Stomach (tissue), 4 donors: ENCODE measurements at regions not wholly inside any gene's neighbourhood (a gene's known extent, or its start where the extent isn't known, plus 50 kb on each side); places are given as distances from the start of the nearest gene placed in this dataset.

Source experiments
- EP300 ChIP-seq: sonication (generic); formaldehyde crosslinking; IDR thresholded peaks from one replicate; pipeline ENCODE4 v1.6.1; 2017; ENCODE audit warnings: antibody characterized with exemption
- POLR2A ChIP-seq, 4 donors: fragments of 450-650 bp; IDR thresholded peaks; one replicate each; pipeline ENCODE4 v1.6.1; 2016; ENCODE audit warnings: antibody characterized with exemption in 4 of 4, control low read depth in 2 of 4, mild to moderate bottlenecking in 1 of 4, moderate library complexity in 1 of 4
- POLR2AphosphoS5 ChIP-seq, 3 donors: sonication (generic); formaldehyde crosslinking; IDR thresholded peaks; one replicate each; pipeline ENCODE4 v1.6.1; 2016; ENCODE audit warnings: antibody characterized with exemption in 3 of 3
- TF ChIP-seq, protein P1 (sequence below), 7 experiments: fragments of 450-650 bp in 4 of 7; fragments of 200-600 bp in 3 of 7; sonication (generic) in 3 of 7; IDR thresholded peaks; one replicate each; pipeline ENCODE4 v1.5.1; 2016 to 2019; ENCODE audit warnings: antibody characterized with exemption in 7 of 7, control low read depth in 2 of 7, mild to moderate bottlenecking in 1 of 7

DNA sequence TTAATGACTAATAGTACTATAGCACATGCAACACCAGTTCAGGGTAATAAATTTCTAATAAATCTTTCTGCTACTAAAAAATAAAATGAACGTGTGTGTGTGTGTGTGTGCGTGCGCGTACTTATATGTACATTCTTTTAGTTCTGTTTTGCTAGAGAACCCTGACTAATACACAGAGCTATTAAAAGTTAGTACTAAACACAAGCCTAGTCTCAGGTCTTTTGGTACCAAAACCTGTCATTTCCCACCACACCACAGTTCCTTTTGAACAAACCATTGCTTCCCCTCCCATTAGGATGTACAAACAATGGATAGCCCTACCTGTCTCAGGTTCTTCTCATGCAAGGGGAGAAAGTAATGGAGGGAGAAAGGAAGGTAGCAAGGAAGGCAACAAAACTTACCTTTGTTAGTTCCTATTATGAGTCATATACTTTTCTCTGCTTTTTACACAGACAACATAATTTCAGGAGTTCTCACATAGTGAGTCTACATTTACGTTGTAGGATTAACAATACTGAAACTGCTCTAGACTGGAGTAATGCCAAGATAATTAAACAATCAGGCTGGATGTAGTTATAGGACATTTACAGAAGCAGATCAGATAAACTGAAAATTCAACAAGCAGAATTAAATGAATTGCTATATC is 427.2 kb downstream of the KCNJ3 start:
- TF ChIP-seq POLR2AphosphoS5 (IDR thresholded peaks at IDR 0.05): no peak
- TF ChIP-seq EP300: no peak
- TF ChIP-seq, protein P1, sequence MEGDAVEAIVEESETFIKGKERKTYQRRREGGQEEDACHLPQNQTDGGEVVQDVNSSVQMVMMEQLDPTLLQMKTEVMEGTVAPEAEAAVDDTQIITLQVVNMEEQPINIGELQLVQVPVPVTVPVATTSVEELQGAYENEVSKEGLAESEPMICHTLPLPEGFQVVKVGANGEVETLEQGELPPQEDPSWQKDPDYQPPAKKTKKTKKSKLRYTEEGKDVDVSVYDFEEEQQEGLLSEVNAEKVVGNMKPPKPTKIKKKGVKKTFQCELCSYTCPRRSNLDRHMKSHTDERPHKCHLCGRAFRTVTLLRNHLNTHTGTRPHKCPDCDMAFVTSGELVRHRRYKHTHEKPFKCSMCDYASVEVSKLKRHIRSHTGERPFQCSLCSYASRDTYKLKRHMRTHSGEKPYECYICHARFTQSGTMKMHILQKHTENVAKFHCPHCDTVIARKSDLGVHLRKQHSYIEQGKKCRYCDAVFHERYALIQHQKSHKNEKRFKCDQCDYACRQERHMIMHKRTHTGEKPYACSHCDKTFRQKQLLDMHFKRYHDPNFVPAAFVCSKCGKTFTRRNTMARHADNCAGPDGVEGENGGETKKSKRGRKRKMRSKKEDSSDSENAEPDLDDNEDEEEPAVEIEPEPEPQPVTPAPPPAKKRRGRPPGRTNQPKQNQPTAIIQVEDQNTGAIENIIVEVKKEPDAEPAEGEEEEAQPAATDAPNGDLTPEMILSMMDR (IDR thresholded peaks at IDR 0.05): no peak
- TF ChIP-seq POLR2A (IDR thresholded peaks at IDR 0.05): no peak
